ENCODE measurements at regions not wholly inside any gene's neighbourhood (a gene's known extent, or its start where the extent isn't known, plus 50 kb on each side); places are given as distances from the start of the nearest gene placed in this dataset.

DNA sequence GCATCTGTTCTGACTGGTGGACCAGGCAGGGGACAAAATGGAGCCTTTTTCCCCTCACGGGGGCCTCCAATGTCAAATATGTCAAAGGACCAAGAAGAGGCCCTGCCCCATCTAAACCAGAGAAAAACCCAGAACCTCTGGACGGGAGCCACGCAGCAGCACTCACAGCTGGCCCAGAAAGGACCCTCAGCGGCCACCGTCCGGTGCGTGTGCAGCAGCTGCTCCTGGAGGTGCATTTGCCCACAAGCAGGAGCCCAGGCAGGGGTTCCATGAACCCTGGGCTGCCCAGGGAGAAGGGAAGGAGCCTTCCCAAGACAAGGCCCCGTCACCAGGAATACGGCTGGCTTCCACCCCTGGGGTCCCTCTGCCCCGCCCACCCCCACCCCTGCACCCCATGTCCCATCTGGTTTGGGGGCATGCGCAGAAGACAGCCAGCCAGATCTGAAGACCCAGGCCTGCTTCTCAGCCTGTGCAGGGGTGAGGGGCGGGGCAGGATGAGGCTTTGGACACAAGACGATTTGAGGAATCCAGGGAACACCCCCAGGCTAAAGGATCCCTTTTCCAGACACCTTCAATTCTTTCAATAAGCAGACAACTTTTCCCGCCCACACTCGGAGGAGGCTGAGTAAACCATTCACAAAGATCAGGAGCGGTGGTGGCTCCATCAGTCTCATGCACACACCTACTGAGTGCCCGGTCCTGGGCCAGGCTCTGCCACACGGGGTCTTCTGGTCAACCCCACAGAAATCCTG, 423.1 kb downstream of the SHANK2 start:
- TF ChIP-seq, protein P1, sequence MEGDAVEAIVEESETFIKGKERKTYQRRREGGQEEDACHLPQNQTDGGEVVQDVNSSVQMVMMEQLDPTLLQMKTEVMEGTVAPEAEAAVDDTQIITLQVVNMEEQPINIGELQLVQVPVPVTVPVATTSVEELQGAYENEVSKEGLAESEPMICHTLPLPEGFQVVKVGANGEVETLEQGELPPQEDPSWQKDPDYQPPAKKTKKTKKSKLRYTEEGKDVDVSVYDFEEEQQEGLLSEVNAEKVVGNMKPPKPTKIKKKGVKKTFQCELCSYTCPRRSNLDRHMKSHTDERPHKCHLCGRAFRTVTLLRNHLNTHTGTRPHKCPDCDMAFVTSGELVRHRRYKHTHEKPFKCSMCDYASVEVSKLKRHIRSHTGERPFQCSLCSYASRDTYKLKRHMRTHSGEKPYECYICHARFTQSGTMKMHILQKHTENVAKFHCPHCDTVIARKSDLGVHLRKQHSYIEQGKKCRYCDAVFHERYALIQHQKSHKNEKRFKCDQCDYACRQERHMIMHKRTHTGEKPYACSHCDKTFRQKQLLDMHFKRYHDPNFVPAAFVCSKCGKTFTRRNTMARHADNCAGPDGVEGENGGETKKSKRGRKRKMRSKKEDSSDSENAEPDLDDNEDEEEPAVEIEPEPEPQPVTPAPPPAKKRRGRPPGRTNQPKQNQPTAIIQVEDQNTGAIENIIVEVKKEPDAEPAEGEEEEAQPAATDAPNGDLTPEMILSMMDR (IDR thresholded peaks at IDR 0.05; ENCODE audit: unreplicated experiment), result no peak
- H3K36me3 Mint-ChIP-seq (ENCODE audit: insufficient read depth, unreplicated experiment), result peaks cover 18% of the 10 kb centered on the region
- DNase-seq, result no peak
- no peaks in the 10 kb centered on the region for H3K27me3 Mint-ChIP-seq (ENCODE audit: unreplicated experiment)
- no TSS peak for BruUV-seq (replicated peaks)
- CTCF ChIA-PET, result no interaction called here
- H3K4me1 Mint-ChIP-seq (ENCODE audit: low read depth, unreplicated experiment), result no peaks in the 10 kb centered on the region
- no peak overlapping the region for H3K27ac Mint-ChIP-seq (ENCODE audit: unreplicated experiment)
- no peak overlapping the region for H3K4me3 Mint-ChIP-seq (ENCODE audit: low read depth, unreplicated experiment)
- intact Hi-C loops (cut with micrococcal nuclease; ENCODE audit: unreplicated experiment), result no loop called here
- H3K9me3 Mint-ChIP-seq (ENCODE audit: low read depth, unreplicated experiment), result no peaks in the 10 kb centered on the region

DNA sequence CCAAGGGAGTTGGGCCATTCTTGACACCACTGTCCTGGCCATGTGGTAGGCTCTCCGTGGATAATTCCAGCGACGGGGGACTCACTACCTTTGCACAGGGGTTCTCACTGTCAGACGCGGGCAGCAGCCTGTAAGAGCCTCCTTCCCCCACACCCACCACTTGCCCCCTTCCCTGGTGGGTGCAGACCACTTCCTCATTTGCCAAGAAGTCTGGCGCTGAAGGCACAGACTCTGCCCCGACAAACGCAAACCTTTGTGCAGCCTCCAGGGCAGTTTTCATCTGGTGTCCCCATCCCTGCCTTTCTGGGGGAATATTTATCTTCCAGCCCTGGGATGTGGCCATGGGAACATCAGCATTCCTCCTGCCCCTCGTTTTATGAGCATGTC, 422.5 kb downstream of the SHANK2 start:
- Mint-ChIP-seq H3K36me3 (ENCODE audit: insufficient read depth, unreplicated experiment) (peaks cover 18% of the 10 kb centered on the region), H3K9me3 (ENCODE audit: low read depth, unreplicated experiment) (no peaks in the 10 kb centered on the region), H3K4me3 (ENCODE audit: low read depth, unreplicated experiment) (no peak overlapping the region), H3K4me1 (ENCODE audit: low read depth, unreplicated experiment) (no peaks in the 10 kb centered on the region), H3K27me3 (ENCODE audit: unreplicated experiment) (no peaks in the 10 kb centered on the region), H3K27ac (ENCODE audit: unreplicated experiment) (no peak overlapping the region)
- TF ChIP-seq, protein P1 (IDR thresholded peaks at IDR 0.05; ENCODE audit: unreplicated experiment), result no peak
- CTCF ChIA-PET, result no interaction called here
- no TSS peak for BruUV-seq (replicated peaks)
- no peak for DNase-seq
- intact Hi-C loops (cut with micrococcal nuclease; ENCODE audit: unreplicated experiment), result no loop called here

DNA sequence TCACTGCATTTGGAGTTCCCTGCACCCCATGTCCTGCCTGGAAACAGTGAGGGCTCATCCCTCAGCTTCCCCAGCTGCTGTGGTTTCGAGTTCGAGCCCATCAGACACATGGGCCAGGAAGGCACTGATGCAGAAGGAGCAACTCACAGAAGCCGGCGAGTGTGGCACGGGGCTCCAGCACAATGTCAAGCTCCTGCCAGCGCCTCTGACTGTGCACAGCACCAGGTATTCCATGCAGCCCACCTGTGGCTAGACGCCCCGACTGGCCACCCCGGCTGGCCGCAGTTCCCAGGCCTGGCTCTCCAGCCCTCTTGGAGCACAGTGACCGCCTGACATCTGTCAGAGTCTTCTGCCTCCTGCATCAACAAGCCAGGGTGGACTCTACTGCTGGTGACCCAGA, 419.4 kb downstream of the SHANK2 start:
- CTCF ChIA-PET, result no interaction called here
- TF ChIP-seq, protein P1 (IDR thresholded peaks at IDR 0.05; ENCODE audit: unreplicated experiment), result no peak
- no peak for DNase-seq
- Mint-ChIP-seq H3K4me3 (ENCODE audit: low read depth, unreplicated experiment) (no peak overlapping the region), H3K27ac (ENCODE audit: unreplicated experiment) (no peak overlapping the region), H3K27me3 (ENCODE audit: unreplicated experiment) (no peaks in the 10 kb centered on the region), H3K9me3 (ENCODE audit: low read depth, unreplicated experiment) (no peaks in the 10 kb centered on the region), H3K4me1 (ENCODE audit: low read depth, unreplicated experiment) (no peaks in the 10 kb centered on the region), H3K36me3 (ENCODE audit: insufficient read depth, unreplicated experiment) (peaks cover 18% of the 10 kb centered on the region)
- intact Hi-C loops (cut with micrococcal nuclease; ENCODE audit: unreplicated experiment), result no loop called here
- no TSS peak for BruUV-seq (replicated peaks)

DNA sequence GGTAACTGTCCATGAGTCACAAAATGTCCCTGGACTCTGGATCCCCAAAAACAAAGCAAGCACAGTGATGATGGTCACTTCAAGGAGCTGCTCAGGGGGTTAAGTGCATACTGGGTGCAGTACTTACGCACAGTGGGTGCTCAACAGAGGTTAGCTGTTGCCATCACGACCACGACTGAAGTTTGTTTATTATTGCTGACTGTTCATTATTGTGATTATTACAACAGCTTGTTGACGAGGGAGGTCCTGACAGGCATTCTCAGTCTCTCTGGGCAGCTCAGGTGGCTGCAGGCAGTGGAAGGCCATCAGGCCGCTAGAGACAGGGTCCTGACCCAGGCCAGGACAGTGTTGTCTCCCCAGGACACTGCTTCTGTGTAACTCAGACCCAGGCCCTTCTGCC, 418.8 kb downstream of the SHANK2 start:
- H3K27ac Mint-ChIP-seq (ENCODE audit: unreplicated experiment), result no peak overlapping the region
- CTCF ChIA-PET, result no interaction called here
- BruUV-seq (replicated peaks), result no TSS peak

More for the DNA sequence above, 418.8 kb downstream of the SHANK2 start:
- Mint-ChIP-seq H3K27me3 (ENCODE audit: unreplicated experiment) (no peaks in the 10 kb centered on the region), H3K9me3 (ENCODE audit: low read depth, unreplicated experiment) (no peaks in the 10 kb centered on the region), H3K36me3 (ENCODE audit: insufficient read depth, unreplicated experiment) (peaks cover 18% of the 10 kb centered on the region), H3K4me1 (ENCODE audit: low read depth, unreplicated experiment) (no peaks in the 10 kb centered on the region), H3K4me3 (ENCODE audit: low read depth, unreplicated experiment) (no peak overlapping the region)
- TF ChIP-seq, protein P1 (IDR thresholded peaks at IDR 0.05; ENCODE audit: unreplicated experiment), result no peak
- intact Hi-C loops (cut with micrococcal nuclease; ENCODE audit: unreplicated experiment), result no loop called here
- no peak for DNase-seq

Measured in Calu3 (cell line).